KOPT-K1 (cell line): ENCODE measurements at regions not wholly inside any gene's neighbourhood (a gene's known extent, or its start where the extent isn't known, plus 50 kb on each side); places are given as distances from the start of the nearest gene placed in this dataset.

Experiments used
- H3K27ac ChIP-seq: fragments of 200-600 bp; sonication (generic); 2 replicates; pipeline ENCODE4 v1.5.1; 2016; ENCODE audit warnings: antibody characterized with exemption, mild to moderate bottlenecking, low read depth, low read length; ENCODE audit not compliant: poor library complexity, severe bottlenecking
- H3K36me3 ChIP-seq: fragments of 200-600 bp; sonication (generic); 2 replicates; pipeline ENCODE4 v1.5.1; 2017; ENCODE audit warnings: antibody characterized with exemption, mild to moderate bottlenecking, low read length, moderate library complexity; ENCODE audit not compliant: insufficient read depth
- H3K9me3 ChIP-seq: fragments of 200-600 bp; sonication (generic); 2 replicates; pipeline ENCODE4 v1.5.1; 2017; ENCODE audit warnings: antibody characterized with exemption, low read length, mild to moderate bottlenecking; ENCODE audit not compliant: insufficient read depth, poor library complexity, severe bottlenecking

- Histone ChIP-seq H3K36me3 (no peaks in the 10 kb centered on the region), H3K27ac (no peak overlapping the region), H3K9me3 (no peaks in the 10 kb centered on the region)
These were observed 95.6 kb downstream of the SIK1 start for GRCh38 chr21:43331111-43331961.

- Histone ChIP-seq H3K27ac (no peak overlapping the region), H3K36me3 (no peaks in the 10 kb centered on the region), H3K9me3 (no peaks in the 10 kb centered on the region)
These were observed 96.5 kb downstream of the SIK1 start for GRCh38 chr21:43330306-43330881.

GRCh38 chr21:43329711-43330269 lies 97.1 kb downstream of the SIK1 start:
- no peaks in the 10 kb centered on the region for H3K36me3 ChIP-seq
- no peak overlapping the region for H3K27ac ChIP-seq
- no peaks in the 10 kb centered on the region for H3K9me3 ChIP-seq

- H3K27ac ChIP-seq = no peak overlapping the region
- no peaks in the 10 kb centered on the region for H3K36me3 ChIP-seq
- H3K9me3 ChIP-seq = no peaks in the 10 kb centered on the region
These were observed 97.8 kb downstream of the SIK1 start for GRCh38 chr21:43328958-43329691.

GRCh38 chr21:43328185-43328957 lies 98.6 kb downstream of the SIK1 start:
- Histone ChIP-seq H3K36me3 (no peaks in the 10 kb centered on the region), H3K27ac (no peak overlapping the region), H3K9me3 (no peaks in the 10 kb centered on the region)

- Histone ChIP-seq H3K27ac (no peak overlapping the region), H3K36me3 (no peaks in the 10 kb centered on the region), H3K9me3 (no peaks in the 10 kb centered on the region)
These were observed 100.8 kb downstream of the SIK1 start for GRCh38 chr21:43325968-43326715.

- H3K9me3 ChIP-seq = no peaks in the 10 kb centered on the region
- H3K27ac ChIP-seq = no peak overlapping the region
- H3K36me3 ChIP-seq = no peaks in the 10 kb centered on the region
These were observed 101.9 kb downstream of the SIK1 start for GRCh38 chr21:43325036-43325435.

- H3K27ac ChIP-seq = no peak overlapping the region
- H3K36me3 ChIP-seq = no peaks in the 10 kb centered on the region
These were observed 102.3 kb downstream of the SIK1 start for GRCh38 chr21:43324596-43324995.

GRCh38 chr21:43323244-43324005 lies 103.5 kb downstream of the SIK1 start:
- H3K27ac ChIP-seq = no peak overlapping the region
- H3K36me3 ChIP-seq = no peaks in the 10 kb centered on the region
- H3K9me3 ChIP-seq = no peaks in the 10 kb centered on the region

More at GRCh38 chr21:43324596-43324995, 102.3 kb downstream of the SIK1 start:
- no peaks in the 10 kb centered on the region for H3K9me3 ChIP-seq

- Histone ChIP-seq H3K27ac (no peak overlapping the region), H3K36me3 (no peaks in the 10 kb centered on the region), H3K9me3 (peaks cover 5% of the 10 kb centered on the region)
These were observed 104.1 kb downstream of the SIK1 start for GRCh38 chr21:43322805-43323204.

- Histone ChIP-seq H3K36me3 (no peaks in the 10 kb centered on the region), H3K27ac (no peak overlapping the region), H3K9me3 (peaks cover 8% of the 10 kb centered on the region)
These were observed 104.6 kb downstream of the SIK1 start for GRCh38 chr21:43322311-43322710.

GRCh38 chr21:43321611-43322010 lies 105.3 kb downstream of the SIK1 start:
- H3K27ac ChIP-seq = no peak overlapping the region
- peaks cover 8% of the 10 kb centered on the region for H3K9me3 ChIP-seq
- no peaks in the 10 kb centered on the region for H3K36me3 ChIP-seq

GRCh38 chr21:43321111-43321510 lies 105.8 kb downstream of the SIK1 start:
- H3K36me3 ChIP-seq = no peaks in the 10 kb centered on the region
- H3K9me3 ChIP-seq = peaks cover 8% of the 10 kb centered on the region
- no peak overlapping the region for H3K27ac ChIP-seq
